ENCODE measurements at regions not wholly inside any gene's neighbourhood (a gene's known extent, or its start where the extent isn't known, plus 50 kb on each side); places are given as distances from the start of the nearest gene placed in this dataset.

DNA sequence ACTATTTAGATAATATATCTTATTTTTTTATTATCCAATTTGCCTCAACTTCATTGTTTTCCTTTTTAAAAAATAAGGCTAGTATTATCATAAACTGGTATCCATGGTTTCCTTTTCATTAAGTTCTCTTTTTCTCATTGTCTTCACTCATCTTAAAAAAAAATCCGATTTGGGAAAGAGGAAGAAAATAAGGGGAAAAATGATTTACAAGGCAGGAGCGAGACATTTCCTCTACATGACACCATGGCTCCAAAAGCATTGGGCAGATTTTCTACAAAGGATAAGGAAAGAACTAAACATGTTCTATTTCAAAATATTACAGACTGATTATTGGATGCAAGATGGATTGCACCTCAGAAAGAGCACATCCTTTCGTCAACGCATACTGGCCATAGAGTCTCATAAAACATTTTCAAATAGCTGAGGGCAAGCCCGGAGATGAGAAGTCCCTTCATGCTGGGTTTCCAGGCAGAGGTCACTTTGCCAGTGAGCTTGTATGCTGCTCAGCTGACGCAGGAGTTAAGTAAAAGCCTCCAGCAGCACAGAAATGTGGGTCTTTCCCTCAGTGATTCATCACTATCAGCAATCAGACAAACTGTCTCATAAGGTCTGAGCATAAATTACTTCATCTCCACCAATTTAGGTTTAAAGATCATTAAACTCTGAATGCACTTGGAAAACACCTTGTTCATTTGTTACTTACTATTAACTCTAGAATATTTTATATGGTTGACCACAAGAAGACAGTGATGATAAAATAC is 129.0 kb upstream of the TNFAIP3 start:
- H3K27ac ChIP-seq (ENCODE audit: low read depth, low read length): no peak overlapping the region
- TF ChIP-seq, protein P1, sequence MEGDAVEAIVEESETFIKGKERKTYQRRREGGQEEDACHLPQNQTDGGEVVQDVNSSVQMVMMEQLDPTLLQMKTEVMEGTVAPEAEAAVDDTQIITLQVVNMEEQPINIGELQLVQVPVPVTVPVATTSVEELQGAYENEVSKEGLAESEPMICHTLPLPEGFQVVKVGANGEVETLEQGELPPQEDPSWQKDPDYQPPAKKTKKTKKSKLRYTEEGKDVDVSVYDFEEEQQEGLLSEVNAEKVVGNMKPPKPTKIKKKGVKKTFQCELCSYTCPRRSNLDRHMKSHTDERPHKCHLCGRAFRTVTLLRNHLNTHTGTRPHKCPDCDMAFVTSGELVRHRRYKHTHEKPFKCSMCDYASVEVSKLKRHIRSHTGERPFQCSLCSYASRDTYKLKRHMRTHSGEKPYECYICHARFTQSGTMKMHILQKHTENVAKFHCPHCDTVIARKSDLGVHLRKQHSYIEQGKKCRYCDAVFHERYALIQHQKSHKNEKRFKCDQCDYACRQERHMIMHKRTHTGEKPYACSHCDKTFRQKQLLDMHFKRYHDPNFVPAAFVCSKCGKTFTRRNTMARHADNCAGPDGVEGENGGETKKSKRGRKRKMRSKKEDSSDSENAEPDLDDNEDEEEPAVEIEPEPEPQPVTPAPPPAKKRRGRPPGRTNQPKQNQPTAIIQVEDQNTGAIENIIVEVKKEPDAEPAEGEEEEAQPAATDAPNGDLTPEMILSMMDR (IDR thresholded peaks at IDR 0.05; ENCODE audit: low read depth, low read length): no peak
- H3K4me3 ChIP-seq (ENCODE audit: low read depth, low read length): no peak overlapping the region
- ChIA-PET POLR2A (no interaction called here), CTCF (no interaction called here)
- H3K9me3 ChIP-seq (ENCODE audit: control insufficient read depth, insufficient read depth, low read length): no peaks in the 10 kb centered on the region
- no peaks in the 10 kb centered on the region for H3K27me3 ChIP-seq (ENCODE audit: control insufficient read depth, insufficient read depth, low read length)
- no peak for DNase-seq (ENCODE audit: low read depth, low spot score)

DNA sequence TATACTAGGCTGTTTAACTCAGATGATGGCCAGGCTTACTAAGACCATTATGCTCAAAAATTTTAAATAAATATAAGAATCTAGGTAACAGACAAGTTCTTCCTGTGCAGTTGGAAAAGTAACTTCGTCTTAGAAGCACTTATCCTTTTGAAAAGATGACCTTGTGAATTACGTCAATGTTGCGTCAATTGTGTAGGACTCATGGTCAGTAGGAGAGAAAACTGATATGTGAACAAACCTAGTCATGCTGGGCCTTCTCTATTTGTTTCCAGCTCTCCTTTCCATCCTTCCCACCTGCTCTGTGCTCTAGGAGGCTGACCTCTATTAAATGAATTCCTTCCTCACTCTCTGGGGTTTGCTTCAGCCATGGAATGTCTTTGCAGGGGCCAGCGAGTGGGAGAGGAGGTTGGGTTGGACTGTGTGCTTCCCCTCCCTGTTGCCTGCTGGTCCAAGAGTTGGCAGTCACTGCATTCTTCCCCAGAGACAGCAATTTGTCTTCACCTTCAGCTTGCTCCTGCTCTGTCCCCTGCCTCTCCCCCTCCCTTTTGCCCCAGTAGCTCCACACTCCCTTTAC is 128.0 kb upstream of the TNFAIP3 start:
- Histone ChIP-seq H3K9me3 (ENCODE audit: control insufficient read depth, insufficient read depth, low read length) (no peaks in the 10 kb centered on the region), H3K4me3 (ENCODE audit: low read depth, low read length) (no peak overlapping the region), H3K27me3 (ENCODE audit: control insufficient read depth, insufficient read depth, low read length) (no peaks in the 10 kb centered on the region), H3K27ac (ENCODE audit: low read depth, low read length) (no peak overlapping the region)
- TF ChIP-seq, protein P1 (IDR thresholded peaks at IDR 0.05; ENCODE audit: low read depth, low read length): no peak
- no peak for DNase-seq (ENCODE audit: low read depth, low spot score)
- POLR2A ChIA-PET: no interaction called here
- CTCF ChIA-PET: no interaction called here

DNA sequence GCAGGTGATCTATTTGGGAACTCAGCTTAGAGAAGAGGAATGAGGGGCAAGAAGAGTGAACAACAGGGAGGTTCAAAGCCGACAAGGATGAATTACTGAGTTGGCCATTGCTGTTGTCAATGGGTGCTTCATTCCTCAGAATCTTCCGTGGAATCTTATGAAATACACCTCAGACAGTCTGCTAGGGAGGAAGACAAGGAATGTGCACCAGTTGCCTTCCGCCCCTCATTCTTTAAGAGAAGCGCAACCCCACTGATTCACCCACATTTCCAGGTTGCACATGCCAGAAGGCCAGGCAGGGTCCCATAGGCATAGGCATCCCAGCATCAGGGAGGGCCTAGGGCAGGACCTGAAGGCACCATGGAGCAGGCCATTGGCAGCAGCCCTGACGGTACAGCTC is 127.5 kb upstream of the TNFAIP3 start:
- no peaks in the 10 kb centered on the region for H3K27me3 ChIP-seq (ENCODE audit: control insufficient read depth, insufficient read depth, low read length)
- no peak overlapping the region for H3K27ac ChIP-seq (ENCODE audit: low read depth, low read length)
- no peaks in the 10 kb centered on the region for H3K9me3 ChIP-seq (ENCODE audit: control insufficient read depth, insufficient read depth, low read length)
- no peak overlapping the region for H3K4me3 ChIP-seq (ENCODE audit: low read depth, low read length)
- DNase-seq (ENCODE audit: low read depth, low spot score): no peak
- ChIA-PET POLR2A (no interaction called here), CTCF (no interaction called here)
- TF ChIP-seq, protein P1 (IDR thresholded peaks at IDR 0.05; ENCODE audit: low read depth, low read length): no peak

DNA sequence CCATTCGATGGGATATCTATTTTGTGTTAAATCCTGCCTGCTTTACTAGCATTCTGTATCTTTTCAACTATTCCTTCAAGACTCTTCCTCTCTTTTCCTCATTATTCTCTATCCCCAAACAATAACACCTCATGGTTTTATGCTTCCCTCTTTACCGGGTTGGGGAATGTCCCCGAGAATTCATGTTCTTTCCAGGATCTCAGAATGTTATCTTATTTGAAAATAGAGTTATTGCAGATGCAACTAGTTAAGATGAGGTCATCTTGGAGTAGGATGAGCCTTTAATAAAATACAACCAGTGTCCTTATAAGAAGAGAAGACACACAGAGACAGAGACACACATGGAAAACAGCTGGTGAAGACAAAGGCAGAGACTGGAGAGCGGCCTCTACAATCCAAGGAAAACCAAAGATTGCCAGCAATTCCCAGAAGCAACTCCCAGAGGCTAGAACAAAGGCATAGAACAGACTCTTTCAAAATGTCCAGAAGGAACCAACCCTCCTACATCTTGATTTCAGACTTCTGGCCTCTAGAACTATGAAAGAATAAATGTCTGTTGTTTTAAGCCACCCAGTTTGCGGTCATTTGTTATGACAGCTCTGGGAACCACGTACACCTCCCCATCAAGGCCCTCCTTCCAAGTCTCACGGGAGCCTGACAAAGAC is 126.8 kb upstream of the TNFAIP3 start:
- POLR2A ChIA-PET: no interaction called here
- CTCF ChIA-PET: no interaction called here
- no peaks in the 10 kb centered on the region for H3K27me3 ChIP-seq (ENCODE audit: control insufficient read depth, insufficient read depth, low read length)
- H3K27ac ChIP-seq (ENCODE audit: low read depth, low read length): no peak overlapping the region
- no peak for DNase-seq (ENCODE audit: low read depth, low spot score)
- no peak overlapping the region for H3K4me3 ChIP-seq (ENCODE audit: low read depth, low read length)
- H3K9me3 ChIP-seq (ENCODE audit: control insufficient read depth, insufficient read depth, low read length): no peaks in the 10 kb centered on the region
- TF ChIP-seq, protein P1 (IDR thresholded peaks at IDR 0.05; ENCODE audit: low read depth, low read length): no peak

Measured in AG04450 (cell line).